IMR-90 (cell line): ENCODE measurements at regions not wholly inside any gene's neighbourhood (a gene's known extent, or its start where the extent isn't known, plus 50 kb on each side); places are given as distances from the start of the nearest gene placed in this dataset.

Experiments
- ATAC-seq: fragments of 200-7000 bp; cut with Tn5 transposase; 2 replicates; pipeline ENCODE4 v1.9.1; 2020; ENCODE audit warnings: low read depth, mild to moderate bottlenecking, moderate library complexity
- BruUV-seq: library from RNA; stranded (reverse); fragments of 400-500 nt; replicated peaks from 2 replicates; lab custom pipeline; 2021; lab: Mats Ljungman, UMichigan
- CTCF ChIA-PET: fragments of 300-600 bp; formaldehyde crosslinking; extraction: SDS; loops from one replicate; lab custom pipeline; 2021; ENCODE audit warnings: antibody characterized with exemption; lab: Yijun Ruan, JAX
- POLR2A ChIA-PET: fragments of 300-600 bp; sonication (Branson Sonifier 250); formaldehyde crosslinking; loops from one replicate; lab custom pipeline; 2022; ENCODE audit warnings: antibody characterized with exemption; ENCODE audit not compliant: unreplicated experiment; lab: Charles Lee
- DNase-seq: peaks from one replicate; pipeline ENCODE4 v3.0.0; 2013
- H2AFZ ChIP-seq: replicated peaks from 2 replicates; pipeline ENCODE3; 2013; ENCODE audit warnings: low read length, mild to moderate bottlenecking; ENCODE audit not compliant: poor library complexity
- H2AK5ac ChIP-seq: 2 replicates; pipeline ENCODE4 v1.6.1; 2013; ENCODE audit warnings: low read depth, low read length, inconsistent platforms
- H2AK9ac ChIP-seq: replicated peaks from 2 replicates; pipeline ENCODE3; 2013; ENCODE audit warnings: mild to moderate bottlenecking, low read depth, low read length, moderate library complexity; ENCODE audit not compliant: poor library complexity
- H2BK120ac ChIP-seq: 2 replicates; pipeline ENCODE4 v1.6.1; 2013; ENCODE audit warnings: low read depth, low read length, inconsistent platforms
- H2BK15ac ChIP-seq: 3 replicates; pipeline ENCODE4 v1.6.1; 2013; ENCODE audit warnings: low read depth, low read length, inconsistent platforms
- H2BK20ac ChIP-seq: 2 replicates; pipeline ENCODE4 v1.6.1; 2013; ENCODE audit warnings: low read depth, mild to moderate bottlenecking, inconsistent platforms, low read length, moderate library complexity
- H2BK5ac ChIP-seq: 2 replicates; pipeline ENCODE4 v1.6.1; 2013; ENCODE audit warnings: mild to moderate bottlenecking, low read depth, low read length, inconsistent platforms; ENCODE audit not compliant: poor library complexity, severe bottlenecking
- H3K14ac ChIP-seq: replicated peaks from 2 replicates; pipeline ENCODE4 v1.6.1; 2013; ENCODE audit warnings: low read depth, low read length, inconsistent platforms
- H3K18ac ChIP-seq: 2 replicates; pipeline ENCODE4 v1.6.1; 2013; ENCODE audit warnings: low read depth, low read length, control low read depth
- H3K23ac ChIP-seq: 2 replicates; pipeline ENCODE4 v1.6.1; 2013; ENCODE audit warnings: low read depth, low read length, inconsistent platforms
- H3K27ac ChIP-seq: 2 replicates; pipeline ENCODE4 v1.5.1; 2013; ENCODE audit warnings: mild to moderate bottlenecking, control low read depth, low read length; ENCODE audit not compliant: insufficient read depth
- H3K27me3 ChIP-seq: 2 replicates; pipeline ENCODE4 v1.6.1; 2013; ENCODE audit warnings: low read length; ENCODE audit not compliant: control insufficient read depth, insufficient read depth
- H3K36me3 ChIP-seq: 2 replicates; pipeline ENCODE4 v1.6.1; 2013; ENCODE audit warnings: low read length, mixed read lengths; ENCODE audit not compliant: control insufficient read depth, insufficient read depth
- H3K4ac ChIP-seq: 2 replicates; pipeline ENCODE4 v1.6.1; 2013; ENCODE audit warnings: low read depth, low read length, inconsistent platforms
- H3K4me1 ChIP-seq: 2 replicates; pipeline ENCODE4 v1.6.1; 2013; ENCODE audit warnings: low read length, mixed read lengths; ENCODE audit not compliant: control insufficient read depth, insufficient read depth
- H3K4me2 ChIP-seq: 2 replicates; pipeline ENCODE4 v1.6.1; 2013; ENCODE audit warnings: low read depth, mild to moderate bottlenecking, control low read depth, low read length, moderate library complexity
- H3K4me3 ChIP-seq: 2 replicates; pipeline ENCODE4 v1.5.1; 2013; ENCODE audit warnings: low read depth, mild to moderate bottlenecking, control low read depth, low read length, moderate library complexity; ENCODE audit not compliant: insufficient read depth
- H3K56ac ChIP-seq: 2 replicates; pipeline ENCODE4 v1.6.1; 2013; ENCODE audit warnings: low read length, inconsistent platforms; ENCODE audit not compliant: insufficient read depth; ENCODE audit errors: extremely low read depth
- H3K79me1 ChIP-seq, 2 experiments: 2 replicates each; pipeline ENCODE4 v1.6.1; 2013; ENCODE audit warnings: low read length in 2 of 2, inconsistent platforms in 1 of 2, low read depth in 1 of 2
- H3K9ac ChIP-seq: 2 replicates; pipeline ENCODE4 v1.6.1; 2013; ENCODE audit warnings: low read depth, low read length, control low read depth
- H3K9me1 ChIP-seq: 2 replicates; pipeline ENCODE4 v1.6.1; 2013; ENCODE audit warnings: low read length, inconsistent platforms; ENCODE audit not compliant: insufficient read depth
- H3K9me3 ChIP-seq: 2 replicates; pipeline ENCODE4 v1.6.1; 2013; ENCODE audit warnings: low read length; ENCODE audit not compliant: control insufficient read depth, insufficient read depth
- H4K20me1 ChIP-seq: 2 replicates; pipeline ENCODE4 v1.6.1; 2013; ENCODE audit warnings: low read length, inconsistent platforms; ENCODE audit not compliant: insufficient read depth
- H4K5ac ChIP-seq: 2 replicates; pipeline ENCODE4 v1.6.1; 2013; ENCODE audit warnings: mild to moderate bottlenecking, low read depth, low read length, control low read depth
- H4K8ac ChIP-seq, 2 experiments: 2 replicates each; pipeline ENCODE4 v1.6.1; 2013; ENCODE audit warnings: low read depth in 2 of 2, low read length in 2 of 2, control low read depth in 1 of 2, inconsistent platforms in 1 of 2
- H4K91ac ChIP-seq: 2 replicates; pipeline ENCODE4 v1.6.1; 2013; ENCODE audit warnings: low read depth, low read length, inconsistent platforms; ENCODE audit not compliant: insufficient read depth
- BHLHE40 ChIP-seq: fragments of 150-350 bp; IDR thresholded peaks from 2 replicates; pipeline ENCODE4 v1.6.1; 2016; ENCODE audit warnings: mild to moderate bottlenecking, low read depth, low read length
- CEBPB ChIP-seq: IDR thresholded peaks from 2 replicates; pipeline ENCODE4 v1.6.1; 2012; ENCODE audit warnings: low read depth, low read length, improper control_type of control experiment
- CHD1 ChIP-seq: IDR thresholded peaks from 2 replicates; pipeline ENCODE4 v1.6.1; 2012; ENCODE audit warnings: low read depth, low read length, improper control_type of control experiment
- FOS ChIP-seq: fragments of 150-350 bp; IDR thresholded peaks from 2 replicates; pipeline ENCODE4 v1.6.1; 2016; ENCODE audit warnings: low read depth, low read length
- MAFK ChIP-seq: IDR thresholded peaks from 2 replicates; pipeline ENCODE4 v1.6.1; 2012; ENCODE audit warnings: low read depth, low read length, improper control_type of control experiment
- MAZ ChIP-seq: IDR thresholded peaks from 2 replicates; pipeline ENCODE4 v1.6.1; 2012; ENCODE audit warnings: low read depth, mild to moderate bottlenecking, low read length, improper control_type of control experiment, moderate library complexity, borderline replicate concordance
- MXI1 ChIP-seq: IDR thresholded peaks from 2 replicates; pipeline ENCODE4 v1.6.1; 2012; ENCODE audit warnings: low read depth, mild to moderate bottlenecking, low read length, moderate library complexity, borderline replicate concordance
- NFE2L2 ChIP-seq: fragments of 150-350 bp; IDR thresholded peaks from 2 replicates; pipeline ENCODE4 v1.6.1; 2016; ENCODE audit warnings: low read depth, mild to moderate bottlenecking, low read length
- POLR2A ChIP-seq: IDR thresholded peaks from 2 replicates; pipeline ENCODE4 v1.6.1; 2012; ENCODE audit warnings: mild to moderate bottlenecking, low read depth, low read length
- RAD21 ChIP-seq: IDR thresholded peaks from 2 replicates; pipeline ENCODE4 v1.6.1; 2012; ENCODE audit warnings: low read length, improper control_type of control experiment
- RCOR1 ChIP-seq: IDR thresholded peaks from 2 replicates; pipeline ENCODE4 v1.6.1; 2012; ENCODE audit warnings: mild to moderate bottlenecking, low read length, improper control_type of control experiment; ENCODE audit not compliant: insufficient replicate concordance
- RFX5 ChIP-seq: IDR thresholded peaks from 2 replicates; pipeline ENCODE4 v1.8.0; 2012; ENCODE audit warnings: low read depth, mild to moderate bottlenecking, low read length, moderate library complexity
- SMC3 ChIP-seq: fragments of 150-350 bp; IDR thresholded peaks from 2 replicates; pipeline ENCODE4 v1.6.1; 2016; ENCODE audit warnings: low read depth, mild to moderate bottlenecking, antibody characterized with exemption, low read length, moderate library complexity
- WGBS, 2 experiments: methylation state at CpG; one replicate each; pipeline versions ENCODE4 v1.1.5 to v1.1.7; 2013; ENCODE audit warnings: missing lambda C conversion rate in 2 of 2; ENCODE audit not compliant: insufficient read length in 1 of 2; ENCODE audit errors: extremely low coverage in 2 of 2; 5-methylcytosine and 5-hydroxymethylcytosine counted together
- dilution Hi-C: fragments of 300-500 bp; cut with HindIII; formaldehyde crosslinking; loops from one replicate; pipeline ENCODE4 v1.14.3; 2018; ENCODE audit warnings: low sequenced_read_pairs; ENCODE audit not compliant: unreplicated experiment
- in situ Hi-C: fragments of 300-500 bp; cut with MboI; formaldehyde crosslinking; loops from 3 replicates; pipeline ENCODE4 v1.14.3; 2019; ENCODE audit warnings: low sequenced_read_pairs, inconsistent platforms, mixed read lengths
- intact Hi-C: fragments of 100-400 bp; cut with micrococcal nuclease; formaldehyde crosslinking; loops from 2 replicates; pipeline ENCODE4 v1.10.0; 2022
- TF ChIP-seq, protein P1 (sequence below): fragments of 150-350 bp; IDR thresholded peaks from 2 replicates; pipeline ENCODE4 v1.6.1; 2017; ENCODE audit warnings: mild to moderate bottlenecking, antibody characterized with exemption, low read length, low read depth
- TF ChIP-seq, protein P2 (sequence below): conservative IDR thresholded peaks from 2 replicates; pipeline ENCODE4 v1.5.1; 2012; ENCODE audit warnings: mild to moderate bottlenecking, low read depth, low read length, improper control_type of control experiment
- TF ChIP-seq, protein P3 (sequence below): fragments of 150-350 bp; IDR thresholded peaks from 2 replicates; pipeline ENCODE4 v1.6.1; 2016; ENCODE audit warnings: low read depth, mild to moderate bottlenecking, low read length, moderate library complexity, borderline replicate concordance

DNA sequence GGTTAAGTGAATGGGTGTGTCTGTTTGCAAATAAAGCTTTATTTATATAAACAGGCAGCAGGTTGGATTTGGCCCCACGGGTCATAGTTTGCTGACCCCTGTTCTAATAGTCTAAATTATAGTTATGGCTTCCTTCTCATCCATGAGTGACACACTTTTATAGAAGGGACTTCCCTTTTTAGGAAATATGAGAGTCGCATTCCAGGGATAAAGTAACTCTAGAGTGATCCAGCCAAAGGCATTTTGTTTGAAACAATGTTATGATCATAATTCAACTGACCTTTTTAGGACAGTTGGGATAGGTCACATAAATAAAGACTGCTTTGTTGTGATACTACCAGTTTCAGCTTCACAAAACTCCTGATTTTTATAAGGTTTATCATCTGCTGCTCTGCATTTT lies 87.9 kb downstream of the ALX1 start:
- DNase-seq (no peak), ATAC-seq (no peak)
- no peak overlapping the region for H3K4me3 ChIP-seq
- H3K18ac ChIP-seq: no peak overlapping the region
- no peaks in the 10 kb centered on the region for H3K36me3 ChIP-seq
- H4K8ac ChIP-seq: no peak overlapping the region
- no peak overlapping the region for H3K9ac ChIP-seq
- dilution Hi-C loops (no loop called here), intact Hi-C loops (no loop called here), in situ Hi-C loops (no loop called here)
- no peak overlapping the region for H2BK20ac ChIP-seq
- H3K4me2 ChIP-seq: no peak overlapping the region
- no CpG with 5 or more reads among the region's 2 CpGs for WGBS, 2 experiments
- no peak overlapping the region for H2AK9ac ChIP-seq
- H4K91ac ChIP-seq: no peak overlapping the region
- CTCF ChIA-PET: no interaction called here
- TF ChIP-seq, protein P1, sequence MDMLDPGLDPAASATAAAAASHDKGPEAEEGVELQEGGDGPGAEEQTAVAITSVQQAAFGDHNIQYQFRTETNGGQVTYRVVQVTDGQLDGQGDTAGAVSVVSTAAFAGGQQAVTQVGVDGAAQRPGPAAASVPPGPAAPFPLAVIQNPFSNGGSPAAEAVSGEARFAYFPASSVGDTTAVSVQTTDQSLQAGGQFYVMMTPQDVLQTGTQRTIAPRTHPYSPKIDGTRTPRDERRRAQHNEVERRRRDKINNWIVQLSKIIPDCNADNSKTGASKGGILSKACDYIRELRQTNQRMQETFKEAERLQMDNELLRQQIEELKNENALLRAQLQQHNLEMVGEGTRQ: no peak
- TF ChIP-seq, protein P2, sequence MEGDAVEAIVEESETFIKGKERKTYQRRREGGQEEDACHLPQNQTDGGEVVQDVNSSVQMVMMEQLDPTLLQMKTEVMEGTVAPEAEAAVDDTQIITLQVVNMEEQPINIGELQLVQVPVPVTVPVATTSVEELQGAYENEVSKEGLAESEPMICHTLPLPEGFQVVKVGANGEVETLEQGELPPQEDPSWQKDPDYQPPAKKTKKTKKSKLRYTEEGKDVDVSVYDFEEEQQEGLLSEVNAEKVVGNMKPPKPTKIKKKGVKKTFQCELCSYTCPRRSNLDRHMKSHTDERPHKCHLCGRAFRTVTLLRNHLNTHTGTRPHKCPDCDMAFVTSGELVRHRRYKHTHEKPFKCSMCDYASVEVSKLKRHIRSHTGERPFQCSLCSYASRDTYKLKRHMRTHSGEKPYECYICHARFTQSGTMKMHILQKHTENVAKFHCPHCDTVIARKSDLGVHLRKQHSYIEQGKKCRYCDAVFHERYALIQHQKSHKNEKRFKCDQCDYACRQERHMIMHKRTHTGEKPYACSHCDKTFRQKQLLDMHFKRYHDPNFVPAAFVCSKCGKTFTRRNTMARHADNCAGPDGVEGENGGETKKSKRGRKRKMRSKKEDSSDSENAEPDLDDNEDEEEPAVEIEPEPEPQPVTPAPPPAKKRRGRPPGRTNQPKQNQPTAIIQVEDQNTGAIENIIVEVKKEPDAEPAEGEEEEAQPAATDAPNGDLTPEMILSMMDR: no peak
- TF ChIP-seq CHD1 (no peak), RAD21 (no peak), MAFK (no peak), RCOR1 (no peak), SMC3 (no peak), RFX5 (no peak), BHLHE40 (no peak), CEBPB (no peak), MAZ (no peak), POLR2A (no peak), MXI1 (no peak), FOS (no peak), NFE2L2 (no peak)
- TF ChIP-seq, protein P3, sequence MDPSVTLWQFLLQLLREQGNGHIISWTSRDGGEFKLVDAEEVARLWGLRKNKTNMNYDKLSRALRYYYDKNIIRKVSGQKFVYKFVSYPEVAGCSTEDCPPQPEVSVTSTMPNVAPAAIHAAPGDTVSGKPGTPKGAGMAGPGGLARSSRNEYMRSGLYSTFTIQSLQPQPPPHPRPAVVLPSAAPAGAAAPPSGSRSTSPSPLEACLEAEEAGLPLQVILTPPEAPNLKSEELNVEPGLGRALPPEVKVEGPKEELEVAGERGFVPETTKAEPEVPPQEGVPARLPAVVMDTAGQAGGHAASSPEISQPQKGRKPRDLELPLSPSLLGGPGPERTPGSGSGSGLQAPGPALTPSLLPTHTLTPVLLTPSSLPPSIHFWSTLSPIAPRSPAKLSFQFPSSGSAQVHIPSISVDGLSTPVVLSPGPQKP: no peak
- no peak overlapping the region for H3K4ac ChIP-seq
- no peak overlapping the region for H2BK5ac ChIP-seq
- POLR2A ChIA-PET: no interaction called here
- no peaks in the 10 kb centered on the region for H3K9me1 ChIP-seq
- H3K56ac ChIP-seq: no peak overlapping the region
- H2AK5ac ChIP-seq: no peak overlapping the region
- no peaks in the 10 kb centered on the region for H4K20me1 ChIP-seq
- no peak overlapping the region for H2AFZ ChIP-seq
- no peak overlapping the region for H3K23ac ChIP-seq
- BruUV-seq: no TSS peak
- no peak overlapping the region for H2BK120ac ChIP-seq
- H3K79me1 ChIP-seq: no peaks in the 10 kb centered on the region
- H3K27ac ChIP-seq: no peak overlapping the region
- H3K27me3 ChIP-seq: no peaks in the 10 kb centered on the region
- H3K9me3 ChIP-seq: no peaks in the 10 kb centered on the region
- H4K5ac ChIP-seq: no peak overlapping the region
- H3K14ac ChIP-seq: no peak overlapping the region
- no peak overlapping the region for H2BK15ac ChIP-seq
- no peaks in the 10 kb centered on the region for H3K4me1 ChIP-seq
